ENCODE measurements at regions not wholly inside any gene's neighbourhood (a gene's known extent, or its start where the extent isn't known, plus 50 kb on each side); places are given as distances from the start of the nearest gene placed in this dataset.

GRCh38 chr13:50131920-50132903, 117.0 kb downstream of the KCNRG start:
- H3K4me3 ChIP-seq = no peak overlapping the region
- DNase-seq = peak in 1 of 2 donors; percentile 50
- H3K4me1 ChIP-seq = peaks cover 19 to 48% (median 35%) of the 10 kb centered on the region in 4 donors
- TF ChIP-seq POLR2AphosphoS5 (IDR thresholded peaks at IDR 0.05) (no peak), CTCF (IDR thresholded peaks at IDR 0.05) (no peak), EP300 (IDR thresholded peaks at IDR 0.05) (no peak), POLR2A (IDR thresholded peaks at IDR 0.05) (no peak)
- H3K36me3 ChIP-seq = no peaks in the 10 kb centered on the region
- H3K27ac ChIP-seq = no peak overlapping the region
- intact Hi-C loops (cut with DNase I; ENCODE audit: low total_unique reads) = no loop called here
- H3K9me3 ChIP-seq = peaks cover 0 to 9% (median 0%) of the 10 kb centered on the region in 4 donors
- 21 to 33% (median 30%) methylated on average over 34 of the region's 34 CpGs for WGBS, 5 donors
- H3K27me3 ChIP-seq = peaks cover 25 to 72% (median 64%) of the 10 kb centered on the region in 3 donors

DNA sequence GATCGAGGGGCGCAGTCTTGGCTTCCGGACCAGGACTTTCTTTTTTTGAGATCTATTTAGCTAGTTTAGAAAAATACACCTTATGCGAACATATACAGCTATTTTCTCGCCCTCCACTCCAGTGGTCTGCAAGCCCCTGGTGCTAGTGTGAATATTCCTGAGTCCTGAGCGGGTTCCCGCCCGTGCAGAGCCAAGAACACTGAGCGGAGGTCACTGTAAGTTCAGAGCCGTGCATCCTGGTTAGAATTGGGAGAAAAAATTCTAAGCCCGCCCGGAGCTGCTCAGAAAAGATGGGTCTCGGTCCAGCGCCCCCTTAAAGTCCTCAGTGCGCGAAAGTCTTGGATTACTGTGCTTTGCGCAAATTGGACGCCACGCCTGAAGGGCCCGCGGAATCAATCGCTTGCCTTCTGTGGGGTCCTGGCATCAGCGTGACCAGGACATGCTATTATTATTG, 117.7 kb downstream of the KCNRG start:
- H3K27me3 ChIP-seq = peaks cover 21 to 64% (median 58%) of the 10 kb centered on the region in 3 donors
- peaks cover 18 to 41% (median 27%) of the 10 kb centered on the region in 4 donors for H3K4me1 ChIP-seq
- H3K9me3 ChIP-seq = peaks cover 0 to 9% (median 0%) of the 10 kb centered on the region in 4 donors
- H3K27ac ChIP-seq = no peak overlapping the region
- H3K36me3 ChIP-seq = no peaks in the 10 kb centered on the region
- WGBS, 5 donors = 30 to 51% (median 42%) methylated on average over 23 of the region's 23 CpGs
- DNase-seq = peak in 1 of 2 donors; percentile 34
- TF ChIP-seq POLR2A (IDR thresholded peaks at IDR 0.05) (no peak), EP300 (IDR thresholded peaks at IDR 0.05) (no peak), POLR2AphosphoS5 (IDR thresholded peaks at IDR 0.05) (no peak), CTCF (IDR thresholded peaks at IDR 0.05) (no peak)
- intact Hi-C loops (cut with DNase I; ENCODE audit: low total_unique reads) = no loop called here
- no peak overlapping the region for H3K4me3 ChIP-seq

DNA sequence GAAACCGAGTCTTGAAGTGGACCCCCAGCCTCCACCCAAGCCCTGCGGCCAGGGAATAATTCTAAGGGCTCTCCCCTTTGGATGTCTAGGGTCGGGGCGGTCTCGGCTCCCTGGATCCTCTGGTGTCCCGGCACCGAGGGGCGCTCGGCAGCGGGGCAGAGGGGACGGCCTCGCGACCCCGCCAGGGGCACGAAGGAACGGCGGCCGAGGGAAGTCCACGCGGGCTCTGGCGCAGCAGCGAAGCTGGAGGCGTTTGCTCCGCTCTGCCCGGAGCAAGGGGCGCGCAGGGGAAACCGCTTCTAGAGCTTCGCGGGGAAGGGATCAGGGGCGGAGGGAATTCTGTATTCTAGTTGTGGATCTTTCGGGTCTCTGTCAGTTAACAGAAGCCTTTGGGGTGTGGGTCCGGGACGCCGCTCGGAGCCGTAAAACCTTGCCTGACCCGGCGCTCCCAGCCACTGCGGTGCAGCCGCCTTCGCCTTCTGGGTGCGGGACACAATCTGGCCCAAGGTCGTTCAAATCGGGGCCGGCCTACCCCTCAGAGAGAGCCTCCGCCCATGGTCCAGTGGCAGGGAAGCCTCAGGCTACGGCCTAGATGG, 118.2 kb downstream of the KCNRG start:
- Histone ChIP-seq H3K27ac (no peak overlapping the region), H3K4me3 (no peak overlapping the region), H3K9me3 (peaks cover 0 to 7% (median 0%) of the 10 kb centered on the region in 4 donors), H3K36me3 (no peaks in the 10 kb centered on the region), H3K4me1 (peaks cover 18 to 39% (median 26%) of the 10 kb centered on the region in 4 donors), H3K27me3 (peaks cover 17 to 59% (median 53%) of the 10 kb centered on the region in 3 donors)
- WGBS, 5 donors = 61 to 76% (median 75%) methylated on average over 24 to 48 of the region's 48 CpGs
- intact Hi-C loops (cut with DNase I; ENCODE audit: low total_unique reads) = no loop called here
- DNase-seq = no peak
- TF ChIP-seq POLR2AphosphoS5 (IDR thresholded peaks at IDR 0.05) = no peak
- no peak for TF ChIP-seq POLR2A (IDR thresholded peaks at IDR 0.05)
- TF ChIP-seq EP300 (IDR thresholded peaks at IDR 0.05) = no peak
- TF ChIP-seq CTCF (IDR thresholded peaks at IDR 0.05) = no peak

GRCh38 chr13:50136226-50136625, 121.0 kb downstream of the KCNRG start:
- no peak for TF ChIP-seq POLR2A (IDR thresholded peaks at IDR 0.05)
- no peak for TF ChIP-seq CTCF (IDR thresholded peaks at IDR 0.05)
- no peak for TF ChIP-seq POLR2AphosphoS5 (IDR thresholded peaks at IDR 0.05)
- no peak for TF ChIP-seq EP300 (IDR thresholded peaks at IDR 0.05)
- WGBS, 5 donors = 84 to 92% (median 86%) methylated on average over 3 of the region's 3 CpGs
- H3K27ac ChIP-seq = no peak overlapping the region
- H3K27me3 ChIP-seq = peaks cover 5 to 32% (median 26%) of the 10 kb centered on the region in 3 donors
- H3K4me1 ChIP-seq = peaks cover 0 to 17% (median 5%) of the 10 kb centered on the region in 4 donors
- intact Hi-C loops (cut with DNase I; ENCODE audit: low total_unique reads) = no loop called here
- H3K36me3 ChIP-seq = no peaks in the 10 kb centered on the region
- no peak for DNase-seq
- no peak overlapping the region for H3K4me3 ChIP-seq
- no peaks in the 10 kb centered on the region for H3K9me3 ChIP-seq
